Uterus (tissue), 3 donors: ENCODE measurements at regions not wholly inside any gene's neighbourhood (a gene's known extent, or its start where the extent isn't known, plus 50 kb on each side); places are given as distances from the start of the nearest gene placed in this dataset.

Experiments used
- DNase-seq, 2 donors: peaks; one replicate each; pipeline ENCODE4 v3.0.0-alpha.2; 2019 to 2020
- H3K27ac ChIP-seq, 2 donors: fragments of 200-600 bp; sonication (generic); 1 replicate in 1 of 2; 2 replicates in 1 of 2; pipeline ENCODE4 v1.5.1; 2016 to 2018
- H3K27me3 ChIP-seq, 2 donors: fragments of 200-600 bp; sonication (generic); one replicate each; pipeline ENCODE4 v1.5.1; 2018 to 2019; ENCODE audit warnings: control low read depth in 1 of 2
- H3K36me3 ChIP-seq, 2 donors: fragments of 200-600 bp; sonication (generic); one replicate each; pipeline ENCODE4 v1.5.1; 2019; ENCODE audit warnings: control low read depth in 1 of 2
- H3K4me1 ChIP-seq, 2 donors: fragments of 200-600 bp; sonication (generic); one replicate each; pipeline ENCODE4 v1.5.1; 2018 to 2019; ENCODE audit warnings: control low read depth in 1 of 2
- H3K4me3 ChIP-seq, 2 donors: fragments of 200-600 bp; sonication (generic); 1 replicate in 1 of 2; 2 replicates in 1 of 2; pipeline ENCODE4 v1.5.1; 2018 to 2019; ENCODE audit warnings: mild to moderate bottlenecking in 1 of 2
- H3K9me3 ChIP-seq, 2 donors: fragments of 200-600 bp; sonication (generic); one replicate each; pipeline ENCODE4 v1.5.1; 2019; ENCODE audit warnings: control low read depth in 1 of 2
- CTCF ChIP-seq, 4 experiments: fragments of 200-600 bp in 2 of 4; fragments of 450-650 bp in 2 of 4; sonication (generic) in 2 of 4; IDR thresholded peaks; one replicate each; pipeline ENCODE4 v1.5.1; 2016 to 2019; ENCODE audit warnings: antibody characterized with exemption in 4 of 4, mild to moderate bottlenecking in 2 of 4, moderate library complexity in 1 of 4
- POLR2A ChIP-seq, 2 donors: fragments of 450-650 bp; IDR thresholded peaks; one replicate each; pipeline ENCODE4 v1.6.1; 2016; ENCODE audit warnings: antibody characterized with exemption in 2 of 2, mild to moderate bottlenecking in 1 of 2, moderate library complexity in 1 of 2
- intact Hi-C: fragments of 100-400 bp; cut with DNase I; formaldehyde crosslinking; loops from one replicate; pipeline ENCODE4 v1.15.1; 2023; ENCODE audit warnings: low total_unique reads
- donor health status: DM: yes; HTN: yes; CAD: no.

GRCh38 chr15:98063315-98063714 lies 102.8 kb downstream of the ARRDC4 start:
- Histone ChIP-seq H3K9me3 (peaks cover 0 to under 1% of the 10 kb centered on the region in 2 donors), H3K36me3 (no peaks in the 10 kb centered on the region), H3K27me3 (no peaks in the 10 kb centered on the region), H3K27ac (no peak overlapping the region), H3K4me1 (no peaks in the 10 kb centered on the region), H3K4me3 (no peak overlapping the region)
- no peak for DNase-seq
- intact Hi-C loops: no loop called here
- TF ChIP-seq POLR2A (IDR thresholded peaks at IDR 0.05) (no peak), CTCF (IDR thresholded peaks at IDR 0.05) (no peak)

GRCh38 chr15:98063871-98064270 lies 103.4 kb downstream of the ARRDC4 start:
- no peaks in the 10 kb centered on the region for H3K9me3 ChIP-seq
- H3K4me3 ChIP-seq: no peak overlapping the region
- DNase-seq: no peak
- TF ChIP-seq POLR2A (IDR thresholded peaks at IDR 0.05) (no peak), CTCF (IDR thresholded peaks at IDR 0.05) (no peak)
- H3K36me3 ChIP-seq: no peaks in the 10 kb centered on the region
- H3K4me1 ChIP-seq: no peaks in the 10 kb centered on the region
- no peaks in the 10 kb centered on the region for H3K27me3 ChIP-seq
- intact Hi-C loops: no loop called here
- no peak overlapping the region for H3K27ac ChIP-seq

- Histone ChIP-seq H3K27ac (no peak overlapping the region), H3K27me3 (no peaks in the 10 kb centered on the region), H3K36me3 (no peaks in the 10 kb centered on the region), H3K4me1 (no peaks in the 10 kb centered on the region), H3K4me3 (no peak overlapping the region), H3K9me3 (no peaks in the 10 kb centered on the region)
- DNase-seq: no peak
- intact Hi-C loops: no loop called here
- TF ChIP-seq CTCF (IDR thresholded peaks at IDR 0.05) (no peak), POLR2A (IDR thresholded peaks at IDR 0.05) (no peak)
Measured at GRCh38 chr15:98067339-98067738, 106.8 kb downstream of the ARRDC4 start.

- intact Hi-C loops: no loop called here
- Histone ChIP-seq H3K27ac (no peak overlapping the region), H3K9me3 (no peaks in the 10 kb centered on the region), H3K4me1 (no peaks in the 10 kb centered on the region), H3K36me3 (no peaks in the 10 kb centered on the region), H3K27me3 (no peaks in the 10 kb centered on the region), H3K4me3 (no peak overlapping the region)
- DNase-seq: no peak
- TF ChIP-seq CTCF (IDR thresholded peaks at IDR 0.05) (no peak), POLR2A (IDR thresholded peaks at IDR 0.05) (no peak)
Measured at GRCh38 chr15:98069256-98069655, 108.8 kb downstream of the ARRDC4 start.

- no peak overlapping the region for H3K4me3 ChIP-seq
- TF ChIP-seq CTCF (IDR thresholded peaks at IDR 0.05) (no peak), POLR2A (IDR thresholded peaks at IDR 0.05) (no peak)
- no peaks in the 10 kb centered on the region for H3K36me3 ChIP-seq
- intact Hi-C loops: no loop called here
- DNase-seq: no peak
- H3K4me1 ChIP-seq: no peaks in the 10 kb centered on the region
- no peak overlapping the region for H3K27ac ChIP-seq
- H3K9me3 ChIP-seq: no peaks in the 10 kb centered on the region
- H3K27me3 ChIP-seq: no peaks in the 10 kb centered on the region
Measured at GRCh38 chr15:98070137-98070536, 109.6 kb downstream of the ARRDC4 start.
